ENCODE measurements at regions not wholly inside any gene's neighbourhood (a gene's known extent, or its start where the extent isn't known, plus 50 kb on each side); places are given as distances from the start of the nearest gene placed in this dataset.
A peak's percentile ranks its signal among the peaks of the same experiment; 100 is the strongest.

GRCh38 chr4:182000077-182000476, 243.1 kb upstream of the TENM3 start:
- no peak for DNase-seq
- intact Hi-C loops (cut with DNase I): no loop called here
- ATAC-seq: no peak

- no peak for ATAC-seq
- no peak for DNase-seq
- intact Hi-C loops (cut with DNase I): no loop called here
Measured at GRCh38 chr4:182010876-182011275, 232.3 kb upstream of the TENM3 start.

GRCh38 chr4:182014164-182014563, 229.0 kb upstream of the TENM3 start:
- DNase-seq: no peak
- no peak for ATAC-seq
- intact Hi-C loops (cut with DNase I): no loop called here

GRCh38 chr4:182015014-182015413, 228.2 kb upstream of the TENM3 start:
- DNase-seq: no peak
- no peak for ATAC-seq
- intact Hi-C loops (cut with DNase I): no loop called here

GRCh38 chr4:182015893-182016292, 227.3 kb upstream of the TENM3 start:
- DNase-seq (no peak), ATAC-seq (no peak)
- intact Hi-C loops (cut with DNase I): no loop called here

GRCh38 chr4:182017038-182017437, 226.2 kb upstream of the TENM3 start:
- ATAC-seq: no peak
- no peak for DNase-seq
- intact Hi-C loops (cut with DNase I): no loop called here

- DNase-seq (no peak), ATAC-seq (no peak)
- intact Hi-C loops (cut with DNase I): no loop called here
Measured at GRCh38 chr4:182018691-182019090, 224.5 kb upstream of the TENM3 start.

- no peak for ATAC-seq
- intact Hi-C loops (cut with DNase I): no loop called here
Measured at GRCh38 chr4:182019148-182019652, 224.0 kb upstream of the TENM3 start.

GRCh38 chr4:182022909-182023308, 220.3 kb upstream of the TENM3 start:
- intact Hi-C loops (cut with DNase I): no loop called here
- DNase-seq (no peak), ATAC-seq (no peak)

More at GRCh38 chr4:182019148-182019652, 224.0 kb upstream of the TENM3 start:
- no peak for DNase-seq

GRCh38 chr4:182023469-182023868, 219.7 kb upstream of the TENM3 start:
- ATAC-seq (no peak), DNase-seq (no peak)
- intact Hi-C loops (cut with DNase I): no loop called here

GRCh38 chr4:182042945-182043344, 200.3 kb upstream of the TENM3 start:
- ATAC-seq (no peak), DNase-seq (no peak)
- intact Hi-C loops (cut with DNase I): no loop called here

- DNase-seq: no peak
- no peak for ATAC-seq
- intact Hi-C loops (cut with DNase I): no loop called here
Measured at GRCh38 chr4:182048871-182049270, 194.3 kb upstream of the TENM3 start.

- DNase-seq: no peak
- ATAC-seq: no peak
- intact Hi-C loops (cut with DNase I): no loop called here
Measured at GRCh38 chr4:182056866-182057265, 186.3 kb upstream of the TENM3 start.

- intact Hi-C loops (cut with DNase I): no loop called here
- no peak for DNase-seq
- no peak for ATAC-seq
Measured at GRCh38 chr4:182062458-182062857, 180.7 kb upstream of the TENM3 start.

- no peak for DNase-seq
- intact Hi-C loops (cut with DNase I): no loop called here
- peak in 1 of 2 donors; percentile 72 for ATAC-seq
Measured at GRCh38 chr4:182062936-182063335, 180.3 kb upstream of the TENM3 start.

- ATAC-seq (no peak), DNase-seq (no peak)
- intact Hi-C loops (cut with DNase I): no loop called here
Measured at GRCh38 chr4:182063651-182064050, 179.6 kb upstream of the TENM3 start.

- DNase-seq: no peak
- intact Hi-C loops (cut with DNase I): no loop called here
- no peak for ATAC-seq
Measured at GRCh38 chr4:182065255-182065654, 177.9 kb upstream of the TENM3 start.

- intact Hi-C loops (cut with DNase I): no loop called here
- no peak for DNase-seq
- no peak for ATAC-seq
Measured at GRCh38 chr4:182066037-182066436, 177.2 kb upstream of the TENM3 start.

GRCh38 chr4:182067828-182068227, 175.4 kb upstream of the TENM3 start:
- intact Hi-C loops (cut with DNase I): no loop called here
- no peak for ATAC-seq
- no peak for DNase-seq

- intact Hi-C loops (cut with DNase I): no loop called here
- ATAC-seq (no peak), DNase-seq (no peak)
Measured at GRCh38 chr4:182068920-182069319, 174.3 kb upstream of the TENM3 start.

GRCh38 chr4:182073278-182073677, 169.9 kb upstream of the TENM3 start:
- ATAC-seq: no peak
- intact Hi-C loops (cut with DNase I): no loop called here
- no peak for DNase-seq

GRCh38 chr4:182074139-182074538, 169.1 kb upstream of the TENM3 start:
- no peak for DNase-seq
- no peak for ATAC-seq
- intact Hi-C loops (cut with DNase I): no loop called here
